ENCODE measurements at regions not wholly inside any gene's neighbourhood (a gene's known extent, or its start where the extent isn't known, plus 50 kb on each side); places are given as distances from the start of the nearest gene placed in this dataset.
"Not testable (repeated sequence)": the region's sequence is repeated elsewhere in the genome, so short reads cannot be mapped to it uniquely, and the experiment has no call there.

- DNase-seq = no peak
Observed at GRCh38 chr17:5753421-5753820, 169.1 kb upstream of the NLRP1 start.

- no peak for DNase-seq
Observed at GRCh38 chr17:5757314-5757907, 173.1 kb upstream of the NLRP1 start.

GRCh38 chr17:5758651-5759050, 174.3 kb upstream of the NLRP1 start:
- no peak for DNase-seq

- DNase-seq = no peak
Observed at GRCh38 chr17:5759501-5759925, 175.2 kb upstream of the NLRP1 start.

GRCh38 chr17:5762191-5762590, 177.9 kb upstream of the NLRP1 start:
- no peak for DNase-seq

GRCh38 chr17:5763595-5764306, 179.4 kb upstream of the NLRP1 start:
- DNase-seq = no peak

- DNase-seq = no peak
Observed at GRCh38 chr17:5769593-5770354, 185.5 kb upstream of the NLRP1 start.

GRCh38 chr17:5770441-5771270, 186.3 kb upstream of the NLRP1 start:
- no peak for DNase-seq

- not testable (repeated sequence) for DNase-seq
Observed at GRCh38 chr17:5771271-5771577, 186.9 kb upstream of the NLRP1 start.

- DNase-seq = not testable (repeated sequence)
Observed at GRCh38 chr17:5772017-5772416, 187.7 kb upstream of the NLRP1 start.

GRCh38 chr17:5772720-5773119, 188.4 kb upstream of the NLRP1 start:
- DNase-seq = no peak

GRCh38 chr17:5773816-5774360, 189.6 kb upstream of the NLRP1 start:
- DNase-seq = no peak

GRCh38 chr17:5775098-5775497, 190.8 kb upstream of the NLRP1 start:
- no peak for DNase-seq

- DNase-seq = no peak
Observed at GRCh38 chr17:5780476-5780875, 196.2 kb upstream of the NLRP1 start.

- no peak for DNase-seq
Observed at GRCh38 chr17:5781236-5781927, 197.1 kb upstream of the NLRP1 start.

GRCh38 chr17:5783269-5783668, 199.0 kb upstream of the NLRP1 start:
- DNase-seq = no peak

GRCh38 chr17:5783851-5784250, 199.5 kb upstream of the NLRP1 start:
- no peak for DNase-seq

GRCh38 chr17:5784791-5785190, 200.5 kb upstream of the NLRP1 start:
- no peak for DNase-seq

- no peak for DNase-seq
Observed at GRCh38 chr17:5785338-5785737, 201.0 kb upstream of the NLRP1 start.

- DNase-seq = no peak
Observed at GRCh38 chr17:5785867-5786509, 201.7 kb upstream of the NLRP1 start.

GRCh38 chr17:5786510-5786875, 202.2 kb upstream of the NLRP1 start:
- no peak for DNase-seq

Measured in stimulated activated CD4-positive, alpha-beta T cell treated with anti-CD3 and anti-CD28 coated beads, Interleukin-4, amount 100 ng/mL, for 24 hours (primary cell).